ENCODE measurements at regions not wholly inside any gene's neighbourhood (a gene's known extent, or its start where the extent isn't known, plus 50 kb on each side); places are given as distances from the start of the nearest gene placed in this dataset.

- Histone ChIP-seq H3K27me3 (ENCODE audit: control insufficient read depth, insufficient read depth, low read length) (peaks cover 5% of the 10 kb centered on the region; the same call in 1 of the 2 replicates), H4K20me1 (ENCODE audit: insufficient read depth, low read length) (no peaks in the 10 kb centered on the region), H3K18ac (ENCODE audit: low read depth, low read length) (no peak overlapping the region), H2AFZ (replicated peaks; ENCODE audit: low read length, poor library complexity) (no peak overlapping the region), H3K36me3 (ENCODE audit: control insufficient read depth, insufficient read depth, low read length) (no peaks in the 10 kb centered on the region), H4K91ac (ENCODE audit: insufficient read depth, low read depth, low read length) (no peak overlapping the region), H3K9me1 (ENCODE audit: insufficient read depth, low read length) (no peaks in the 10 kb centered on the region), H3K23ac (ENCODE audit: low read depth, low read length) (no peak overlapping the region), H2BK5ac (ENCODE audit: low read depth, low read length, poor library complexity, severe bottlenecking) (no peak overlapping the region), H3K79me1 (ENCODE audit: low read depth in 1 of 2, low read length in 2 of 2) (no peaks in the 10 kb centered on the region), H2BK20ac (ENCODE audit: low read depth, low read length) (no peak overlapping the region), H3K4ac (ENCODE audit: low read depth, low read length) (no peak overlapping the region), H3K4me2 (ENCODE audit: low read depth, low read length) (no peak overlapping the region), H3K14ac (replicated peaks; ENCODE audit: low read depth, low read length) (no peak overlapping the region), H3K4me1 (ENCODE audit: control insufficient read depth, insufficient read depth, low read length) (no peaks in the 10 kb centered on the region), H3K9me3 (ENCODE audit: control insufficient read depth, insufficient read depth, low read length) (no peaks in the 10 kb centered on the region), H3K4me3 (ENCODE audit: insufficient read depth, low read depth, low read length) (no peak overlapping the region), H3K56ac (ENCODE audit: extremely low read depth, insufficient read depth, low read length) (no peak overlapping the region), H2BK120ac (ENCODE audit: low read depth, low read length) (no peak overlapping the region), H3K9ac (ENCODE audit: low read depth, low read length) (no peak overlapping the region), H3K27ac (ENCODE audit: insufficient read depth, low read length) (no peak overlapping the region), H2AK9ac (replicated peaks; ENCODE audit: low read depth, low read length, poor library complexity) (no peak overlapping the region), H2BK15ac (ENCODE audit: low read depth, low read length) (no peak overlapping the region), H4K5ac (ENCODE audit: low read depth, low read length) (no peak overlapping the region), H4K8ac (ENCODE audit: low read depth in 2 of 2, low read length in 2 of 2) (no peak overlapping the region), H2AK5ac (ENCODE audit: low read depth, low read length) (no peak overlapping the region)
- in situ Hi-C loops (cut with MboI; ENCODE audit: low sequenced_read_pairs) (no loop called here), dilution Hi-C loops (cut with HindIII; ENCODE audit: low sequenced_read_pairs, unreplicated experiment) (no loop called here), intact Hi-C loops (cut with micrococcal nuclease) (no loop called here)
- no TSS peak for BruUV-seq (replicated peaks)
- TF ChIP-seq FOS (IDR thresholded peaks at IDR 0.05; ENCODE audit: low read depth, low read length) (no peak), NFE2L2 (IDR thresholded peaks at IDR 0.05; ENCODE audit: low read depth, low read length) (no peak), RAD21 (IDR thresholded peaks at IDR 0.05; ENCODE audit: low read length) (no peak), RCOR1 (IDR thresholded peaks at IDR 0.05; ENCODE audit: insufficient replicate concordance, low read length) (no peak), RFX5 (IDR thresholded peaks at IDR 0.05; ENCODE audit: low read depth, low read length) (no peak), CEBPB (IDR thresholded peaks at IDR 0.05; ENCODE audit: low read depth, low read length) (no peak), POLR2A (IDR thresholded peaks at IDR 0.05; ENCODE audit: low read depth, low read length) (no peak), MAZ (IDR thresholded peaks at IDR 0.05; ENCODE audit: borderline replicate concordance, low read depth, low read length) (no peak), SMC3 (IDR thresholded peaks at IDR 0.05; ENCODE audit: low read depth, low read length) (no peak)
- TF ChIP-seq, protein P1, sequence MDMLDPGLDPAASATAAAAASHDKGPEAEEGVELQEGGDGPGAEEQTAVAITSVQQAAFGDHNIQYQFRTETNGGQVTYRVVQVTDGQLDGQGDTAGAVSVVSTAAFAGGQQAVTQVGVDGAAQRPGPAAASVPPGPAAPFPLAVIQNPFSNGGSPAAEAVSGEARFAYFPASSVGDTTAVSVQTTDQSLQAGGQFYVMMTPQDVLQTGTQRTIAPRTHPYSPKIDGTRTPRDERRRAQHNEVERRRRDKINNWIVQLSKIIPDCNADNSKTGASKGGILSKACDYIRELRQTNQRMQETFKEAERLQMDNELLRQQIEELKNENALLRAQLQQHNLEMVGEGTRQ (IDR thresholded peaks at IDR 0.05; ENCODE audit: low read depth, low read length) = no peak
- ATAC-seq (ENCODE audit: low read depth) (no peak), DNase-seq (no peak)
- WGBS, 2 experiments (ENCODE audit: extremely low coverage in 2 of 2, insufficient read length in 1 of 2) = 0% methylated on average over 1 of the region's 2 CpGs; no CpG with 5 or more reads in 1 of the 2 experiments
- ChIA-PET CTCF (no interaction called here), POLR2A (ENCODE audit: unreplicated experiment) (no interaction called here)
Measured at GRCh38 chr3:72300621-72301020, 515.7 kb upstream of the PROK2 start.

Data from IMR-90 (cell line).